B cell (primary cell): ENCODE measurements at regions not wholly inside any gene's neighbourhood (a gene's known extent, or its start where the extent isn't known, plus 50 kb on each side); places are given as distances from the start of the nearest gene placed in this dataset.

ENCODE experiments used
- ATAC-seq: fragments of 200-7000 bp; cut with Tn5 transposase; one replicate; pipeline ENCODE4 v1.10.0; 2021; ENCODE audit warnings: low read depth, mild to moderate bottlenecking, moderate number of reproducible peaks, moderate library complexity
- CTCF ChIA-PET: fragments of 350-600 bp; sonication (Branson Sonifier 250); formaldehyde crosslinking; loops from one replicate; lab custom pipeline; 2021; ENCODE audit warnings: antibody characterized with exemption, inconsistent platforms; lab: Charles Lee
- POLR2A ChIA-PET: fragments of 350-600 bp; sonication (Branson Sonifier 250); formaldehyde crosslinking; loops from one replicate; lab custom pipeline; 2021; ENCODE audit warnings: antibody characterized with exemption; lab: Charles Lee
- DNase-seq: peaks from one replicate; pipeline ENCODE4 v3.0.0; 2013
- H2AFZ ChIP-seq: 2 replicates; pipeline ENCODE4 v1.6.1; 2012; ENCODE audit warnings: mild to moderate bottlenecking, low read depth, low read length; ENCODE audit not compliant: insufficient read depth, poor library complexity, severe bottlenecking
- H3K27ac ChIP-seq, 2 donors: 1 replicate in 1 of 2; 2 replicates in 1 of 2; pipeline ENCODE4 v1.5.1; 2012 to 2013; ENCODE audit warnings: low read length in 2 of 2, mild to moderate bottlenecking in 2 of 2, moderate library complexity in 1 of 2
- H3K27me3 ChIP-seq, 4 experiments: fragments of 200-600 bp in 1 of 4; sonication (generic) in 1 of 4; replicated peaks in 1 of 4; 1 replicate in 2 of 4; 2 replicates in 2 of 4; pipeline versions ENCODE4 v1.6.1 to v1.7.0; 2013 to 2016; ENCODE audit warnings: low read length in 3 of 4, mild to moderate bottlenecking in 2 of 4, mixed read lengths in 1 of 4, moderate library complexity in 1 of 4; ENCODE audit not compliant: insufficient read depth in 4 of 4, control insufficient read depth in 3 of 4; ENCODE audit errors: control extremely low read depth in 1 of 4
- H3K36me3 ChIP-seq, 2 experiments: replicated peaks in 1 of 2; 1 replicate in 1 of 2; 2 replicates in 1 of 2; pipeline versions ENCODE4 v1.6.1 to v1.7.1; 2013; ENCODE audit warnings: low read length in 1 of 2; ENCODE audit not compliant: insufficient read depth in 2 of 2, control insufficient read depth in 1 of 2; ENCODE audit errors: control extremely low read depth in 1 of 2, extremely low read depth in 1 of 2
- H3K4me1 ChIP-seq, 2 donors: fragments of 200-600 bp in 1 of 2; sonication (generic) in 1 of 2; 1 replicate in 1 of 2; 2 replicates in 1 of 2; pipeline versions ENCODE4 v1.5.1 to v1.6.1; 2013 to 2017; ENCODE audit warnings: low read length in 2 of 2; ENCODE audit not compliant: control insufficient read depth in 2 of 2, insufficient read depth in 2 of 2
- H3K4me2 ChIP-seq: replicated peaks from 2 replicates; pipeline ENCODE3; 2012; ENCODE audit warnings: mild to moderate bottlenecking, low read depth, low read length; ENCODE audit not compliant: poor library complexity, severe bottlenecking
- H3K4me3 ChIP-seq, 5 experiments: fragments of 200-600 bp in 1 of 5; sonication (generic) in 1 of 5; 1 replicate in 3 of 5; 2 replicates in 2 of 5; pipeline versions ENCODE4 v1.5.1 to v1.7.0; 2011 to 2016; ENCODE audit warnings: low read length in 4 of 5, mild to moderate bottlenecking in 4 of 5, low read depth in 2 of 5, control low read depth in 1 of 5, moderate library complexity in 1 of 5; ENCODE audit not compliant: insufficient read depth in 1 of 5; ENCODE audit errors: control extremely low read depth in 1 of 5, extremely low read depth in 1 of 5
- H3K79me2 ChIP-seq: fragments of 200-600 bp; sonication (generic); one replicate; pipeline ENCODE4 v1.6.0; 2016; ENCODE audit warnings: low read length; ENCODE audit not compliant: control insufficient read depth, insufficient read depth
- H3K9ac ChIP-seq: fragments of 200-600 bp; sonication (generic); 2 replicates; pipeline ENCODE4 v1.6.1; 2017; ENCODE audit warnings: mild to moderate bottlenecking, low read length, moderate library complexity
- H3K9me3 ChIP-seq, 3 donors: one replicate each; pipeline versions ENCODE4 v1.6.1 to v1.7.1; 2013; ENCODE audit warnings: low read length in 2 of 3; ENCODE audit not compliant: control insufficient read depth in 2 of 3, insufficient read depth in 1 of 3; ENCODE audit errors: control extremely low read depth in 1 of 3
- H4K20me1 ChIP-seq: 2 replicates; pipeline ENCODE4 v1.6.0; 2012; ENCODE audit warnings: mild to moderate bottlenecking, low read length; ENCODE audit not compliant: insufficient read depth, control insufficient read depth, poor library complexity, severe bottlenecking
- H3K27ac Mint-ChIP-seq: one replicate; pipeline ENCODE4 v1.8.0; 2021; ENCODE audit warnings: mixed read lengths
- H3K27me3 Mint-ChIP-seq: one replicate; pipeline ENCODE4 v1.8.0; 2021; ENCODE audit warnings: mixed read lengths
- H3K4me1 Mint-ChIP-seq: one replicate; pipeline ENCODE4 v1.8.0; 2021; ENCODE audit warnings: mixed read lengths
- H3K4me3 Mint-ChIP-seq: one replicate; pipeline ENCODE4 v1.8.0; 2021; ENCODE audit warnings: mixed read lengths
- H3K9me3 Mint-ChIP-seq: one replicate; pipeline ENCODE4 v1.8.0; 2022; ENCODE audit warnings: mixed read lengths; ENCODE audit not compliant: insufficient read depth
- CTCF ChIP-seq: fragments of 200-600 bp; IDR thresholded peaks from one replicate; pipeline ENCODE4 v1.8.0; 2022; ENCODE audit warnings: antibody characterized with exemption, mild to moderate bottlenecking
- EZH2 ChIP-seq: IDR thresholded peaks from 2 replicates; pipeline ENCODE4 v1.6.1; 2012; ENCODE audit warnings: borderline replicate concordance, low read depth, mild to moderate bottlenecking, moderate library complexity, low read length; ENCODE audit not compliant: insufficient read depth, poor library complexity, severe bottlenecking
- WGBS: methylation state at CpG from one replicate; pipeline ENCODE4 v1.1.5; 2013; ENCODE audit warnings: missing lambda C conversion rate; ENCODE audit not compliant: insufficient coverage; 5-methylcytosine and 5-hydroxymethylcytosine counted together
- intact Hi-C: fragments of 100-400 bp; cut with micrococcal nuclease; formaldehyde crosslinking; loops from one replicate; pipeline ENCODE4 v1.10.0; 2022

GRCh38 chr1:91162613-91163012, 140.8 kb upstream of the ZNF644 start:
- TF ChIP-seq EZH2 (no peak), CTCF (no peak)
- WGBS = 78% methylated on average over 1 of the region's 3 CpGs
- Mint-ChIP-seq H3K4me1 (peaks cover 2% of the 10 kb centered on the region), H3K27ac (no peak overlapping the region), H3K9me3 (no peaks in the 10 kb centered on the region), H3K4me3 (no peak overlapping the region), H3K27me3 (peaks cover 3% of the 10 kb centered on the region)
- DNase-seq (no peak), ATAC-seq (no peak)
- Histone ChIP-seq H3K9ac (no peak overlapping the region), H2AFZ (no peak overlapping the region), H3K36me3 (no peaks in the 10 kb centered on the region), H3K79me2 (no peaks in the 10 kb centered on the region), H3K4me3 (no peak overlapping the region), H4K20me1 (no peaks in the 10 kb centered on the region), H3K4me2 (no peak overlapping the region), H3K4me1 (peaks cover 0 to 4% of the 10 kb centered on the region in 2 donors), H3K9me3 (peaks cover 0 to 5% (median 0%) of the 10 kb centered on the region in 3 donors), H3K27me3 (no peaks in the 10 kb centered on the region), H3K27ac (no peak overlapping the region)
- ChIA-PET CTCF (no interaction called here), POLR2A (no interaction called here)
- intact Hi-C loops = loop anchor here (10.0 kb wide), 1 partner anchor 198 kb away; no protein-coding TSS in a partner anchor

GRCh38 chr1:91161749-91162148, 139.9 kb upstream of the ZNF644 start:
- ChIA-PET CTCF (interaction anchor here (0.5 kb wide), 1 partner anchor 1657 kb away, joined by 4 read pairs; no protein-coding TSS in a partner anchor), POLR2A (no interaction called here)
- Histone ChIP-seq H3K79me2 (no peaks in the 10 kb centered on the region), H3K27ac (no peak overlapping the region), H3K36me3 (no peaks in the 10 kb centered on the region), H4K20me1 (no peaks in the 10 kb centered on the region), H3K4me3 (no peak overlapping the region), H3K4me1 (peaks cover 0 to 4% of the 10 kb centered on the region in 2 donors), H3K27me3 (no peaks in the 10 kb centered on the region), H3K4me2 (no peak overlapping the region), H3K9me3 (peaks cover 0 to 5% (median 0%) of the 10 kb centered on the region in 3 donors), H3K9ac (no peak overlapping the region), H2AFZ (no peak overlapping the region)
- H3K27me3 Mint-ChIP-seq = peaks cover 10% of the 10 kb centered on the region
- no peak for TF ChIP-seq EZH2
- TF ChIP-seq CTCF = no peak
- ATAC-seq = no peak
- DNase-seq = no peak
- no peak overlapping the region for H3K27ac Mint-ChIP-seq
- H3K4me1 Mint-ChIP-seq = peaks cover 2% of the 10 kb centered on the region
- WGBS = 63% methylated on average over 3 of the region's 4 CpGs
- H3K4me3 Mint-ChIP-seq = no peak overlapping the region
- H3K9me3 Mint-ChIP-seq = no peaks in the 10 kb centered on the region
- intact Hi-C loops = loop anchor here (10.0 kb wide), 1 partner anchor 197 kb away; no protein-coding TSS in a partner anchor
